ENCODE measurements at regions not wholly inside any gene's neighbourhood (a gene's known extent, or its start where the extent isn't known, plus 50 kb on each side); places are given as distances from the start of the nearest gene placed in this dataset.

GRCh38 chr2:16900405-16901025 lies 234.9 kb upstream of the CYRIA start:
- Mint-ChIP-seq H3K27me3 (ENCODE audit: low read depth) (no peaks in the 10 kb centered on the region), H3K4me1 (ENCODE audit: low read depth) (no peaks in the 10 kb centered on the region), H3K9me3 (no peaks in the 10 kb centered on the region), H3K27ac (no peak overlapping the region), H3K4me3 (no peak overlapping the region), H3K36me3 (ENCODE audit: low read depth) (no peaks in the 10 kb centered on the region)
- DNase-seq: peak; percentile 34
- intact Hi-C loops (cut with micrococcal nuclease): no loop called here
- CTCF ChIA-PET: no interaction called here

- Mint-ChIP-seq H3K36me3 (ENCODE audit: low read depth) (no peaks in the 10 kb centered on the region), H3K4me1 (ENCODE audit: low read depth) (no peaks in the 10 kb centered on the region), H3K4me3 (no peak overlapping the region), H3K9me3 (no peaks in the 10 kb centered on the region), H3K27ac (no peak overlapping the region), H3K27me3 (ENCODE audit: low read depth) (no peaks in the 10 kb centered on the region)
- intact Hi-C loops (cut with micrococcal nuclease): no loop called here
- no peak for DNase-seq
- CTCF ChIA-PET: no interaction called here
These were observed 234.3 kb upstream of the CYRIA start for GRCh38 chr2:16899958-16900357.

- intact Hi-C loops (cut with micrococcal nuclease): no loop called here
- CTCF ChIA-PET: no interaction called here
- peaks cover 1% of the 10 kb centered on the region for H3K27me3 Mint-ChIP-seq (ENCODE audit: low read depth)
These were observed 224.4 kb upstream of the CYRIA start for GRCh38 chr2:16890081-16890480.

GRCh38 chr2:16885027-16885426 lies 219.4 kb upstream of the CYRIA start:
- intact Hi-C loops (cut with micrococcal nuclease): no loop called here
- H3K9me3 Mint-ChIP-seq: no peaks in the 10 kb centered on the region
- no peak for DNase-seq
- peaks cover 4% of the 10 kb centered on the region for H3K27me3 Mint-ChIP-seq (ENCODE audit: low read depth)
- no peak overlapping the region for H3K27ac Mint-ChIP-seq
- no peaks in the 10 kb centered on the region for H3K4me1 Mint-ChIP-seq (ENCODE audit: low read depth)
- H3K4me3 Mint-ChIP-seq: no peak overlapping the region
- H3K36me3 Mint-ChIP-seq (ENCODE audit: low read depth): no peaks in the 10 kb centered on the region
- CTCF ChIA-PET: no interaction called here

More at GRCh38 chr2:16890081-16890480, 224.4 kb upstream of the CYRIA start:
- no peaks in the 10 kb centered on the region for H3K4me1 Mint-ChIP-seq (ENCODE audit: low read depth)
- DNase-seq: no peak
- no peak overlapping the region for H3K4me3 Mint-ChIP-seq
- no peak overlapping the region for H3K27ac Mint-ChIP-seq
- H3K9me3 Mint-ChIP-seq: no peaks in the 10 kb centered on the region
- H3K36me3 Mint-ChIP-seq (ENCODE audit: low read depth): no peaks in the 10 kb centered on the region

GRCh38 chr2:16882706-16883105 lies 217.1 kb upstream of the CYRIA start:
- intact Hi-C loops (cut with micrococcal nuclease): no loop called here
- Mint-ChIP-seq H3K9me3 (no peaks in the 10 kb centered on the region), H3K4me3 (no peak overlapping the region), H3K27ac (no peak overlapping the region), H3K36me3 (ENCODE audit: low read depth) (no peaks in the 10 kb centered on the region), H3K27me3 (ENCODE audit: low read depth) (peaks cover 4% of the 10 kb centered on the region), H3K4me1 (ENCODE audit: low read depth) (no peaks in the 10 kb centered on the region)
- CTCF ChIA-PET: no interaction called here
- no peak for DNase-seq

- intact Hi-C loops (cut with micrococcal nuclease): no loop called here
- Mint-ChIP-seq H3K9me3 (no peaks in the 10 kb centered on the region), H3K4me3 (no peak overlapping the region), H3K36me3 (ENCODE audit: low read depth) (no peaks in the 10 kb centered on the region), H3K4me1 (ENCODE audit: low read depth) (no peaks in the 10 kb centered on the region), H3K27ac (no peak overlapping the region), H3K27me3 (ENCODE audit: low read depth) (peaks cover 4% of the 10 kb centered on the region)
- CTCF ChIA-PET: no interaction called here
- no peak for DNase-seq
These were observed 215.5 kb upstream of the CYRIA start for GRCh38 chr2:16881122-16881521.

GRCh38 chr2:16871411-16871810 lies 205.8 kb upstream of the CYRIA start:
- H3K27ac Mint-ChIP-seq: no peak overlapping the region
- no peak for DNase-seq
- H3K27me3 Mint-ChIP-seq (ENCODE audit: low read depth): no peaks in the 10 kb centered on the region
- no peak overlapping the region for H3K4me3 Mint-ChIP-seq
- no peaks in the 10 kb centered on the region for H3K9me3 Mint-ChIP-seq
- no peaks in the 10 kb centered on the region for H3K36me3 Mint-ChIP-seq (ENCODE audit: low read depth)
- CTCF ChIA-PET: no interaction called here
- intact Hi-C loops (cut with micrococcal nuclease): no loop called here
- H3K4me1 Mint-ChIP-seq (ENCODE audit: low read depth): no peaks in the 10 kb centered on the region

GRCh38 chr2:16870491-16871076 lies 204.9 kb upstream of the CYRIA start:
- CTCF ChIA-PET: no interaction called here
- no peaks in the 10 kb centered on the region for H3K9me3 Mint-ChIP-seq
- H3K4me3 Mint-ChIP-seq: no peak overlapping the region
- no peaks in the 10 kb centered on the region for H3K36me3 Mint-ChIP-seq (ENCODE audit: low read depth)
- intact Hi-C loops (cut with micrococcal nuclease): no loop called here
- no peaks in the 10 kb centered on the region for H3K4me1 Mint-ChIP-seq (ENCODE audit: low read depth)
- DNase-seq: no peak
- no peak overlapping the region for H3K27ac Mint-ChIP-seq
- H3K27me3 Mint-ChIP-seq (ENCODE audit: low read depth): no peaks in the 10 kb centered on the region

GRCh38 chr2:16869711-16870110 lies 204.1 kb upstream of the CYRIA start:
- no peak overlapping the region for H3K4me3 Mint-ChIP-seq
- CTCF ChIA-PET: no interaction called here
- intact Hi-C loops (cut with micrococcal nuclease): no loop called here
- no peaks in the 10 kb centered on the region for H3K4me1 Mint-ChIP-seq (ENCODE audit: low read depth)
- H3K36me3 Mint-ChIP-seq (ENCODE audit: low read depth): no peaks in the 10 kb centered on the region
- DNase-seq: no peak
- H3K9me3 Mint-ChIP-seq: no peaks in the 10 kb centered on the region
- H3K27ac Mint-ChIP-seq: no peak overlapping the region
- no peaks in the 10 kb centered on the region for H3K27me3 Mint-ChIP-seq (ENCODE audit: low read depth)

- CTCF ChIA-PET: no interaction called here
- intact Hi-C loops (cut with micrococcal nuclease): no loop called here
- peaks cover 6% of the 10 kb centered on the region for H3K9me3 Mint-ChIP-seq
- H3K27ac Mint-ChIP-seq: no peak overlapping the region
- H3K27me3 Mint-ChIP-seq (ENCODE audit: low read depth): no peaks in the 10 kb centered on the region
- H3K4me1 Mint-ChIP-seq (ENCODE audit: low read depth): no peaks in the 10 kb centered on the region
- H3K4me3 Mint-ChIP-seq: no peak overlapping the region
- no peak for DNase-seq
- H3K36me3 Mint-ChIP-seq (ENCODE audit: low read depth): no peaks in the 10 kb centered on the region
These were observed 196.8 kb upstream of the CYRIA start for GRCh38 chr2:16862471-16862870.

GRCh38 chr2:16861530-16861929 lies 195.9 kb upstream of the CYRIA start:
- intact Hi-C loops (cut with micrococcal nuclease): no loop called here
- CTCF ChIA-PET: no interaction called here
- DNase-seq: no peak
- no peaks in the 10 kb centered on the region for H3K36me3 Mint-ChIP-seq (ENCODE audit: low read depth)
- H3K27ac Mint-ChIP-seq: no peak overlapping the region
- no peak overlapping the region for H3K4me3 Mint-ChIP-seq
- peaks cover 6% of the 10 kb centered on the region for H3K9me3 Mint-ChIP-seq
- no peaks in the 10 kb centered on the region for H3K4me1 Mint-ChIP-seq (ENCODE audit: low read depth)
- no peaks in the 10 kb centered on the region for H3K27me3 Mint-ChIP-seq (ENCODE audit: low read depth)

- no peaks in the 10 kb centered on the region for H3K27me3 Mint-ChIP-seq (ENCODE audit: low read depth)
- H3K4me3 Mint-ChIP-seq: no peak overlapping the region
- DNase-seq: no peak
- no peaks in the 10 kb centered on the region for H3K4me1 Mint-ChIP-seq (ENCODE audit: low read depth)
- H3K27ac Mint-ChIP-seq: no peak overlapping the region
- intact Hi-C loops (cut with micrococcal nuclease): no loop called here
- peaks cover 6% of the 10 kb centered on the region for H3K9me3 Mint-ChIP-seq
- no peaks in the 10 kb centered on the region for H3K36me3 Mint-ChIP-seq (ENCODE audit: low read depth)
- CTCF ChIA-PET: no interaction called here
These were observed 195.5 kb upstream of the CYRIA start for GRCh38 chr2:16861111-16861510.

GRCh38 chr2:16860627-16861026 lies 195.0 kb upstream of the CYRIA start:
- intact Hi-C loops (cut with micrococcal nuclease): no loop called here
- Mint-ChIP-seq H3K36me3 (ENCODE audit: low read depth) (no peaks in the 10 kb centered on the region), H3K27me3 (ENCODE audit: low read depth) (no peaks in the 10 kb centered on the region), H3K9me3 (peaks cover 6% of the 10 kb centered on the region), H3K27ac (no peak overlapping the region), H3K4me3 (no peak overlapping the region), H3K4me1 (ENCODE audit: low read depth) (no peaks in the 10 kb centered on the region)
- CTCF ChIA-PET: no interaction called here
- DNase-seq: no peak

Measured in activated naive CD4-positive, alpha-beta T cell treated with anti-CD3 and anti-CD28 coated beads for 36 hours (primary cell).